Tongue (tissue), 1 donor: ENCODE measurements at regions not wholly inside any gene's neighbourhood (a gene's known extent, or its start where the extent isn't known, plus 50 kb on each side); places are given as distances from the start of the nearest gene placed in this dataset.

Source experiments
- DNase-seq: peaks from one replicate; pipeline ENCODE4 v3.0.0-alpha.2; 2015

DNA sequence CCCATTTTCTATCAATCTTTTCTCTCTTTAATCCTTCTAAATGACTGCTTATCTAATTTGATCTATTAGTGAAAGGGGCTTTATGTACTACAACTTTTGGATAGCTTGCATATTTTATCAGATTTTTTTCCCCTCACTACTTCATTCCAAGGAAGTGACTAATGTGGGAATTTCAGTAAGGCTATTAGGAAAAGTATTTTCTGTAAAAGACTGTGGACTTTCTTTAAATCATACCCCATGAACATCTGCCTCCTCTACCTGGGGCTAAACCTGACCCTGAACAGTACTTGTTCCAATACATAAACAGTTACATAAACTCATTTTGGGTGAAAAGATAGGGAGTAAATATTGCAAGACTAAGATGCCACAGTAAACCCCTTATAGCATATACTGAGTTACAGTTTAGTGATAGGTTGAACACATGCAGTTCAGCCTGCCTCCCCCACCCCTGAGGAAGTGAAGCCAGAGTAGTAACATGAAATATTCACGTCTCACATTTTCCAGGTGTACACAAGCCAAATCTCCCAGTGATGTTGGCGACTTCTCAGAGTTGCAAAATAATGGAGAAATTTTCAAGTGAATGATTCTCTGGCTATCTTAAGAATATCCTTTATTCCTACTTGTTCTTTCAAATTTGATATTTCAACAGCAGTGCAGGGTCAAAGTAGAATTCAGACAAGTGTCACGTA, 590.9 kb upstream of the ZEB2 start:
- DNase-seq = no peak

DNA sequence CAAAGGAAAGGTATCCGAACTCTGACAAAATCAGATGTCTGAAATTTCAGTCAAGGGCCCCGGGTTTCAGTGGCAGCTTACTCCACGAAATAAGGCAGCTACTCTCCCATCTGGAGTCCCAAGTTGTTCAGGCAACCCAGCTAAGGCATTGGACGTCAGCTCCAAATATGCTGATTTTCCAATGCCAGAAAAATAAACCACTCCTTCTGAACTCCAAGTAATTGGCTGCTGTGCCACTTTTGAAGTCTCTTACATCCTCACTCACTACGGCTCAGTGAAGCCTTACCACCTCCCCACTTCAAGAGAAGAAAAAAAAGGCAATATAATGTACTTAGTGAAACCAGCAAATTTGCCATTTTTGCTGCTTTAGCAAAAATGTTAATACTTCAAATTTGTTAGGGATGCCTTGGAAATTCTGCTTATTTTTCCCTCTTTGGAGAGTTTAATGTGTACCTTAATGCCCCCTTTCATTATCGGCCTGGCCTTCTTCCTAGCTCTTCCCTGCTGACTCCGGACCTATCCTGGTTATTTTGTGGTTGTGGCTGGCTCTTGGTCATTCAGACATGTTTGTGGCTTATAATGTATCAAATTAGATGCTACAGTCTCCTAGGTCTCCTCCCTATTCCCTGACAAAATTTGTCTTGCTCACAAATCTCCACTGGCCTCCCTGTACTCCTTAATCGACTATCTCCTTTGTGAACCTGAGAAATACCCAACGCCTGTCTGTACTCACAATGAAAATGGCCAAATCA, 589.2 kb upstream of the ZEB2 start:
- no peak for DNase-seq

DNA sequence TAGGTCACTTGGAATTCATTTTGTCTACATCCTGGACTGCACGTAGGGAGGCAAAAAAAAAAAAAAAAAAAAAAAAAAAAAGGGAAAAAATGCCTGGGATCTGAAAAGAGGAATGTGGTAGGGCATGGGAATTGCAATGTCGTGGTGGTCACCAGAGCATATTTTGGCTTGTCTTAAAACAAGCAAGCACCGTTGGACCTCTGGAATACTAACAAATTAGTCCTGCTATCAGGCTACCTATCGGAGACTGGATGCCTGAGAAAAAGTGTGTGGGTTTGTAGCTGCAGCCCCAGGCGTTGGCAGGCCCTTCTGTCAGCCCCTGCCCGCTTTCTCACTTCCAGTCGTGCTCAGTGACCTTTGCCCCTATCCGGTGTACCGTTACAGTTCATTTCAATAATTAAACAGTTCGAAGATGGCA, 588.5 kb upstream of the ZEB2 start:
- DNase-seq = no peak

DNA sequence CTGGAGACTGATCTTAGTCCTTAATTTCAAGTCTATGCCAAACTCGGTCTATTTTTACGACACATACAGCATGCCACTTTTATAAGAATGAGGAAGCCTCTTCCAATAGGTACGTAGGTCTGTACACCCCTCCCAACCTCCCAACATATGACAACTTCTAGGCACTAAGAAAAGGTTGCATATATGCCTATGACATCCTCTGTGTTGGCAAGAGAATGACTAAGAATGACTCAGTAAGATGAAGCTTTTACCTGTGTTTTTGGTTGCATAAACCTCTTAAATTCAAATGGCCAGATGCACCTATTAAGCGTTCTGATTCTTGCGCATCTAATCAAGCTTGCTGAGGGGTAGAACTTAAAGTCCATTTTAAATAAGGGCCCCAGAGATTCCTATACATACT, 586.4 kb upstream of the ZEB2 start:
- DNase-seq = no peak

DNA sequence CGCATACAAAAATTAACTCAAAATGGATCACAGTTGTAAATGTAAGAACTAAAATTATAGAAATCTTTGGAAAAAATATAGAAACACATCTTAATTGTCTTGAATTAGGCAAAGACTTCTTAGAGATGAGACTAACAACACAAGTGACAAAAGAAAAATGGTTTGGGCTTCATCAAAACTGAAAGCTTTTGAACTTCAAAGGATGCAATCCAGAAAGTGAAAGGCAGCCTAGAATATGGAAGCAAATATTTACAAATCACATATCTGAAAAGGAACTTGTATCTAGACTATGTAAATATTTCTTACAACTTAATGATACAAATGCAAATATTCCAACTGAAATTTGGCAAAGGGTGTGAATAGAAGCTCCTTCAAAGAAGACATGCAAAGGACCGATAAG, 582.8 kb upstream of the ZEB2 start:
- no peak for DNase-seq

DNA sequence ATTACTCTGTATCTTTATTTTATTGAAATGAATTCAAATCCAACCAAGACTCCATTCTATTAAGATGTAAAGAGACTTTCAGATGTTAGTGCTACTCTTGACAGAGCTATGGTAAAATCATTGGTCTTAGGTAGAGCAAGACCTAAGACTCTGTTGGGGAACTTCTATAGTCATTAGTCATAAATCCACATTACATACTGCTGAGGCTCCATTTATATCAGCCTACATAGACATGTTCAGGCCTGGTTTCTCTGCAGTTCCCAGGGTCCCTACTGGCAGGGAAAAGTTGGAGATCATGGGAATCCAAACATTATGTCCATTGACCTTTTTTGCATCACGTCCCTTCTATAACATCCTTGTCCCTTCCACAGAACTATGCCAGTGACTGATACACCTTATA, 580.4 kb upstream of the ZEB2 start:
- DNase-seq = no peak

DNA sequence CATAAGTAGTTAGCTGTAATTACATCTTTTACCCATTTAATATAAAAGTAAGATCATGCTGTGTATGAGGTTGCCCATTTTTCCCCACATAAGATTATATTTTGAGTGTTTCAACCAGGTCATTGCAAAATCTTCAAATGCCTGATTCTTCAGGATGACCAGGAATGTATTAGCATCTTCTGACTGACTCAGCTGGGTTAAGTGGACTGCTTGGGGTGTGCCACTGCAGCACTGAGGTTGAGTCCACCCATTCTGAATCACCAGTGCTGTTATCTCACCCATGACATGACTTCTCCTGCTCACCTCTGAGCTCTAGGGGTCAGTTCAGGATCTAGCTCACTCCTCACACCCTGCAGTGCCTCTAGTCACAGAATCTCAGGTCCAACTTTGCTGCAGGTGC, 576.7 kb upstream of the ZEB2 start:
- DNase-seq = no peak

DNA sequence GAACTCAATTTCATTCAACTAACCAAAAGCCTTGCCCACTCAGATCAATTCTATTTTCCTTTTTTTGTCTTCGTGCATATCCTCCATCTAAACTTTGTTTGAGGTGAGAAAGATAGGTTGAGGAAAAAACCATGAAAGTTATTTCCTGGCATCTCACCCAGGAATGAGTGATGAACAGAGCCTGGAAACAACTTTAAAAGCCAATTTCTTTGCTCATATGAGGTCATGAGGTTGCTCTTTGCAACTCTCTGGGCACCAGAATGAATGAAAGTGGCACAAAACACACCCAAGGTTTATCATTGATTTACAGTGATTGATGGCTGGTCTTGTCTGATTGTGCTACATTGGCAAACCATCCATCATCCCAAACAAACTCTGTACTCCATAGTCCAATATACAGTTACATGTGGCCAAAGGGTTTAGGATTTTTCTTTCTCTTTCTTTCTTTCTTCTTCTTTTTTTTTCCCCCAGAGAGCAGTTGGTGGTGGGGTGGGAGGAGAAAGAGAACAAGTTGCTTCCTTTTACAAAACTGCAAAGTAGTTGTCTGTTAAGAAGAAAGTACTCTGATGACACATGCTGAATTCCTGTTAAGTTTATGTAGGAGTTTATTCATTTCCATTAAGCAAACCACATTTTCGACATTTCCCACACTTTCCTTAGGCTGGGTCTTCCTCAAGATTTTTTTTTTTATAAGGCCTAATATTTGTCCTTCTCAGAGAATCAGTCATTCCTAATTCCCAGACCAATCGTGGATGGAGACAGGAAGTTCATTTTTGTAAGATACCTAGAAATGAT, 575.9 kb upstream of the ZEB2 start:
- DNase-seq = no peak

DNA sequence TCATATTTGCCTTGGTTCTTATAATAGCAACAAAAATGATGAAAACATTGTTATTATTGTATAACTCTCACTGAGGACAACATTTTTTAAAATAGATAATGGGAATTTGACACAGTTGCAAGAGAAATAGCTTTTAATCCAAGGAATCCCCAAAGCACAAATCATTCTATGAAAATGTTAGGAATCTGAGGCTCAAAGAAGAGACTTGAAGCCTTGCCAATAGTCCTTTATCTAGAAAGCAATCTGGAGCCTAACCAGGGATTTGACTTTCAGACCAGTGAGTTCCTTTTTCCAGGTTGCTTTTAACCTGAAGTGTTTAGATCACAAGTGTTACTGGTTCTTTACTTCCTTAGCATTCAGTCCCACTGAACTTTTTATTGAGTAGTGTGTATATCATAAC, 574.5 kb upstream of the ZEB2 start:
- DNase-seq = no peak

DNA sequence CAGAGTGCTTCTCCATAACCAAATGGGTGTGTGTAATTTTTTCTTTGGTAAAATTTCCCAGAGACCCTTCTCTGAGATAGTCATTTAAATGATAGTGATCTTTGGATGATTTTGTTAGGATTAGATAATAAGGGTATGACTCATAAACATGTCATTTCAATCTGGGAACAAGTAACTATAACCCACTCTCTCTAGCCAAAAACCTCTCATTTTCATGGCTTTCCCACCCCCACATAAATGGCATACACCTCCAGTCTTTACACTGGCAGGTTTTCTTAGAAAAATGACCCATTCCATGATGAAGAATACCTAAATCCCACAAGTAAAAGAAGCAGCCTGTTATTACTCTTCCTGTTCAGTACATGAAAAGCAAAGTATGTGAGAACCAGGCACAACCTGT, 572.0 kb upstream of the ZEB2 start:
- no peak for DNase-seq

DNA sequence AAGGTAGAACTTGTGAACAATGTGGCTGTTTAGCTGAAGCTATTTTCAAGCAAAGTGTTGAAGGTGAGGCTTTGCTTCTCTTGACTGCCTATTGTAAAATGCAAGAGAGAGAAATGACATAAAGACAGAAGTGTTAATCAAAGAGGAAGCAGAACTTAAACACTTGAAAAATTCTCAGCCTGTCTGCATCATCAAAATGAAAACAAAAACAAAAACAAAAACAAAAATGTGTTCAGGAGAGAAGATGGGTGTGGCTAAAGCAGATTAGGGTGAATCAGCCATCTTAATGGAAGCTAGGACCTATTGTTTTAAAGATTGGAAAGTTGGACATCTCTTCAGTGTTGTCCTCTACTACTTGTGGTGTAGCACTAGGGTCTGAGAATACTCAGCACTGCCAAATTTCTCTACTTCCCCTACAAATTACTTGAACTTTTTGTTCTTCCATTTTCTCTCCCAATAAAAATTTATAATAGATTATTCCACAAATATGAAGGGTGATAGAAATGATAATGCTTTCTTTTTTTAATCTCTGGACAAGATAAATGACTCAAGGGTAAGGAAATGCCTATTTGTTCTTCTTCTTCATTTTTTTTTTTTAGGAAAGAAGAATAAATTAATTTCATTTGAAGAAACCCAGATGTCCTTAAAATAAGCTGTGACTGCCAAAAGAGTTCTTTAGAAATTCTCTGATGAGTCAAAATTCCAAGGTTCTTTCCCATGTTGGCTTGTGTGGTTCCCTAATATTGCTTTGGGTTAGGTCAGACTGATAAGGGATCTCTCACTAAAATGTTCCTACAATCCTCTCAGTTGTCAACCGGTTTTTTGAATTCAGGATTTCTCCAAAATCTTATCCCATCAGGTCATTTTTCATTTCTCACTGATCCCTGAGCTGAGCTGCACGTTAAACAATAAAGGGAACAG, 571.2 kb upstream of the ZEB2 start:
- DNase-seq = no peak

DNA sequence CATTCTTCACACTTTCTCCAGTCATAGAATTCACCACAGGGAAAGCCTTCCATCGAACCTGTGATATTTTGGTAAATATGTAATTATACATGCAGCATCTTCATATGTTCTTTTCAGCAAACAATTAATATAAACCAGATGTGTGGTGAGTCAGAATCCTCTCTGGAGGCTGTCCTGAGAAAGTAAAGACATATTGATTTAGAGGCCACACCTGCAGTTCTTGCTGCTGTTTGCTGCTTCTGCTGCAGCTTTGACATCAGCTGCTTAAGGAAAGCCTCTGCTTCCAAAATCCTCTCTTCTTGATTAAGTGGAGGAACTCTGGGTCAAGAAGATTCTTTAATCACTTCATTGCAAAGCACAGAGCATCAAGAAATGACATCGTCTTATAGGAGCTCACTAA, 568.8 kb upstream of the ZEB2 start:
- DNase-seq = peak; percentile 45

DNA sequence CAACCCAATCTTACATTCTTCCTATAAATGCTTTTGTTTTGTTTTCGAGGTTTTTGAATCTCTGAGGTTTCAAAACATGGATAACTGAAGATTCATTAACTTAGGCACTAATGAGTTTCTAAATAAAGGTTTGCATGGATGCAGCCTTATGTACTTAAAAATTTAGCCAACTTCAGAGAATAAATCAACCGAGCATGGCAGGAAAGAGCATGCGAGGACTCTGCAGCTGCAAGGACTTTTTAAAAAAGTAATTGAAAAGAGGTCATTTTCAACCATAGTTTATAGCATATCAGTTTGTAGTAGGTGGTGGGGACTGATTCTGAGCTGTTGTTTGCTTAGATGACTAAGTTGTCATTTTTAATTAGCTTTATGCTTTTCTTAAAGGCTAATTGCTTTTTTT, 567.0 kb upstream of the ZEB2 start:
- DNase-seq = no peak

DNA sequence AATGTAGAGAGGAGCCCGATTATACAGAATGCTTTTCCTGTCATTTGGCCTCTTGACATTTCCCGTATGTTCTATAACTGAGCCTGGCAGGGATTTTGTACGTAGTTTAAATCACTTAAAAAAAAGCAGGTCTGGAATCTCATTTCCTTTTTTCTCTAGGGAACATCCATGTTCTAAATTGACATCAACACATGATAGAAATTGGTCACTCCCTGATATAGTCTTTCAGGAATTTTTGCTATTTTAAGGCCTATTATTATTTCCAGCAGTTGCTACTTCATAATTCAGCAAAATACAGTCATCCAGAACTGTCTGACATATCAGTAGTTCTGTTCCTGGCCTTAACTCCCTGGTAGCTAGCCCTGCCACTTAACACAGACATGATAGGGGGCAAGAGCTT, 565.7 kb upstream of the ZEB2 start:
- DNase-seq = peak; percentile 48

DNA sequence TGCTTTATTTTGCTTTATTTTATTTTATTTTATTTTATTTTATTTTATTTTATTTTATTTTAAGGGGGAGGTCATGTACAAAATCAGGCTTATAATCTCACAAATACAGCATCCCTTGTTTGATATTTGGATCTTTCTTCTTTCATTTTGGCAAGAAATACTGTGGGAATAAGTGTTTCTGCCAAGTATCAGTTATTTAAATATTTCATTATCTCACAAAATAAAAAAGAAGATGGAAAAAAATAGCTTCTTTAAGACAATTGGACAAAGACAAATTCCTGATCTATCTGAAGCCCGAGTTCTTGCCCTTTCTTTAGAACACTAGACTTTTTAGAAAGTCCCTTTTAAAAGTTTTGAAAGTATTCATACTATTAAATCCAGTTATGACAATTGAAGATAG, 560.5 kb upstream of the ZEB2 start:
- no peak for DNase-seq

DNA sequence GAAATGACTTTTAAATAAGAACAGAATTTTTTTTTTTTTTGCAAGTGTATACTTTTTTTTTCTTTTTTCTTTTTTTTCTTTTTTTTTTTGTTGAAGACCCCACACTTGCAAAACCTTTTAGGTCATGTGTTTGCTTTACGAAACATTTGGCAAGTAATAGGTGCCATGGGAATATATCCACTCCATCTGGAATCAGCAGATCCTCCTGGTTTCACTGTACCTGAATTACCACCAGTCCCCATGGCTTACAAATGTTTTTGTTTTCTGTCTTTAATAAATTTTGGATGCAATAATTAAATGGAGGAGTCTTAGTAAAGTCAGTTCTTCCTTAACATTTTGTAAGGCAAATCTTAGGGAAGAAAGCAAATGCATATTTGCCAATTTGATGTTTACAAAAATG, 559.7 kb upstream of the ZEB2 start:
- peak; percentile 38 for DNase-seq

DNA sequence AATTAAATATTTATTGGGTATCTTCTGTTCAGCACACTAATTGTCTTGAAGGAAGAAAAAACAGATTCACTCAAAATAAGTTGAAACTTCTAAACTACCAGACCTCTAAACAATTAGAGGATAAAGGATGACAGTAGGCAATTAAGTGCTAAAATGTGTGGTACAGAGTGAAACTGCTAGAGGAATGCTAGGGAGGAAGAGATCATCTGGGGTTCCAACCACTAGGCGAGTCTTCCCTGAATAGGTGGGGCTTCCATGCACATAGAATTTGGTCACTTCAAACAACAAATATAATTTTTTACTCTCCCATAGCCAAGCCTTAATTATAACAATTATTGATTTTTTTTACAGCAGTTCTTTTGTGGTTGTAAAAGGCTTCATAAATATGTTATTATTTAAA, 559.0 kb upstream of the ZEB2 start:
- no peak for DNase-seq

DNA sequence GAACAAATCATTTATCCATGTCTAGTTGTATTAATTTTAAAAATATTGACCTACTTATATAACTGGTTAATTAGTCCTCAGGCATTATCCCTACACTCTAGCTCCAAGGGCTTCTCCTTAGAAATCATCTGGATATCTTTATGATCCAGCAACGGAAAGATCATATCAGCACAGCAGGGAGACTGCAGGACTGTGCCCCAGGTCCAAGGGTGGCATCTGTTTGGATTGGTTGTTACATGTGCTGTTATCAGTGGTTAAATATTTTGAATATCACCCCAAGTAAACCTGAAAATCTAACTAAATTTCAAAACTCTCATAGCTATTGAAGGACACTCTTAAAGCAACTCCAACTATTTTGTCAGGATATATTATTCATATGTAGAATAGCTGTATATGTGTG, 556.2 kb upstream of the ZEB2 start:
- no peak for DNase-seq

DNA sequence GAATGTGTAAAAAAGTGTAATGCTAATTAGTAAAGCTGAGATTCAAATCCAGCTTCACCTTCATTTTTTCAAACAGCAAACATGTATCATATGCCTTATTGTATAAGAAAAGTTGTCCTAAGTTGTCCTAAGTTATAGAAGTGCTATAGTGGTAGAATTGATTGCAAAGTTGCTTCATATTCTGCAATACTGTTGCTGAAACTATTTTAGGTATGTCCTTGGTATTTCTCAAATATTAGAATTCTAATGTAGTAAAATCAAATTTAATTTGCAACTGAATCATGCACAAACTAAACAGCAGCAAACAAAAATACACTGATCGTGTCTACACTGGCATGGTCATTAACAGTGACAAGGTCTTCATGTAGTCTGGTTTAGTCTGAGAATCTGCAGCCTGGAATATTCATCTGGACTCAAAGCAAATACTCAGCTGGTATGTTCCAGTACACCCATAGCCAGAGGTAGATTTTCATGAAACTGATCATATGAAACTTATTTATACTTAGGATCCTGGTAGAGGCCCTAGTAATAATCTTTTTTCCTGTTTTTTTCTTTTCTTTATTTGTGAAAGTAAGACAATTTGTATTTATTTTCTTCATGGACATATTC, 555.6 kb upstream of the ZEB2 start:
- DNase-seq = no peak

DNA sequence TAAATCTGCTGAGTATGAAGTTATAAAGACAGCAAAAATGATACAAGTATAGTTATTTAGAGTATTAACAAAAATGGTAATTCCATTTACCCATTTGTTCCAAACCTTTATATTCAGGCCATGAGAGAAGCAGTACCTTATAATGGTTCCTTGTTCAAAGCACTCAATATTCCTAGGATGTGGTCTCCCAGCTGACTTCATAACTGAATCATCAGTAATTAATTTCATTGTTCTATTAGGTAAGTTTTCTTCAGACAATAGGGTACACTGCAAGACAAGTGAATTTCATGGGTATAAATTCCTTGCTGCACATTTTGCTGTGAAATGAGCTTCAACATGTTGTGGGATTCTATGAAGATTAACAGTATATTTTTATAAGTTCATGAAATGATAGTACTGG, 550.8 kb upstream of the ZEB2 start:
- no peak for DNase-seq

DNA sequence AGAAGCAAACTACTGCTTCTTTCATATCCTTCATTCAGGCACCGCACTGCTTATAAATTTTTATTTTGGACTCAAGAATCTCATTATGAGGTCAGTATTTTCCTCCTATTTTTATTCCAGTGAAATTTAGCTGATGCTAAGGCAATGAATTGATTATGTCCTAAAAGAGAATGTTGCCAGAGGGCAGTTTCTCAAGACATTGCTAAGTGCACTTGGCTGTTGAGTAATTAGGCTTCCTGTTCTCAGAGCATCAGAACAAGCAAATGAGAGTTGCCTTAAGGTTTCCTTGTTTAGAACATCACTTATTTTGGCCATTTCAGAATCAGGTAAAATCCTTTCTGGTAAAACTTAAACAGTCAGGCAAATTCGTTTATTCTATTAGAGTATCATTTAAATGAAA, 548.6 kb upstream of the ZEB2 start:
- DNase-seq = no peak

DNA sequence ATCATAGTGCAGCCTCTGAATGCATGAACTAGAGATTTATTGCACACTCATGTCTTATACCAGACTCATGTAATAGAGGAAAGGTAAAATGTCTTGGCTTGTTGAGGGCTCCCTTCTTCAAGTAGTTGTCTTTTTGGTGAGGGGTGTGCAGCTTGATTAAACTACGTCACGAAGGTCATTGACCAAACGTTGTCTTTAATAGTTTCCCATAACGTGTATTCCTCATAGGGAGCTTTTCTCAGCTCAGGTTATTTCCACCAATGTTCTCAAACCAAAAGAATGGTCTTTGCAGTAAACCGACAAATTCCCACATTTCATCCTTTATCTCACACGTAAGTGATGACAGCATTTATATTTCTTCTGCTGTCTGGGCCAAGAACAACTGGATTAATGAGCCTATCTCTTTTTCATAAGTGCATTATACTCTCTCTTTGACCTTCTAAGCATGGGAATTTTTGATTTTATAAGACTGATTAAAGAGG, 547.7 kb upstream of the ZEB2 start:
- DNase-seq = no peak
